HG03520 (cell line): ENCODE measurements at regions not wholly inside any gene's neighbourhood (a gene's known extent, or its start where the extent isn't known, plus 50 kb on each side); places are given as distances from the start of the nearest gene placed in this dataset.
A peak's percentile ranks its signal among the peaks of the same experiment; 100 is the strongest.

Source experiments
- ATAC-seq: cut with Tn5 transposase; IDR thresholded peaks from one replicate; pipeline ENCODE4 v1.9.1; 2021; ENCODE audit warnings: mild to moderate bottlenecking, moderate library complexity; ENCODE audit not compliant: unreplicated experiment

DNA sequence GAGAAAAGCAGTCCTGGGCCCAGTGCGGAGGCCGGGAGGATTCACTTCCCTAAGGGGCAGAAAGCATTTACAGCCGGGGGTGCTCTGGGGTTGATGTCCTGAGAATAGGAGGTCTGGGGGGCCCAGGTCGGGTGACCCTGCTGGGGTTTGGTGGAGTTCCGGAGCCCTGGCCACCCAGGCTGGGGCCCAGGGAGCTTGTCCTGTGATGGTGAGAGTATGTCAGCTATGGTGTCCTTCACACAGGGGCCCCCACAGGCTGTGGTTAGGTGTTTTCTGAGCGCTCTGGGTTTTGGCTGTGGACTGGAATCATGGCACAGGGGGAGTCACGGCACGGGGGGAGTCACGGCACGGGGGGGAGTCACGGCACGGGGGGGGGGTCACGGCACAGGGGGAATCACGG, 54.5 kb upstream of the TMEM18 start:
- ATAC-seq, result no peak

DNA sequence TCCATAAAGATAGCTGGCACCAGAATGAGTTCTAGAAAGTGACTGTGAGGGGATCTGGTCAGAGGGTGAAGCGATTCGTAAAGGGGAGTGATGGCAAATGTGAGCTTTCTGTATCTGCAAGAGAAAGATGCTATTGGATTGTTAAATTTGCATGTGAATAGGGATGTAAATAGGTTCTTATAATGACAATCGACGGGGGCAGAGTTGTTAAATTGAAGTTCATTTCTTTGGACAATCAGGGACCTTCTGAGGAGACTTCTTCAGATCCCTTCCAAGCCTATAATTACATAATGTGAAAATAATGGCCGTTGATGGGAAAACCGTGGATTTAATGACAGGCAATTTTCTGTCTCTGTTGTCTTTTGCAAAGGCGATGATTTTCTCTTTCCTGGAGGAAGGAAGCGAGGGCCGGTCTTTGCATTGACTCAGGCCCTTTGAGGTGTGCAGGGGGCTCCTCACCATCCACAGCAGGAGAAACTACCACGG, 52.2 kb upstream of the TMEM18 start:
- no peak for ATAC-seq

DNA sequence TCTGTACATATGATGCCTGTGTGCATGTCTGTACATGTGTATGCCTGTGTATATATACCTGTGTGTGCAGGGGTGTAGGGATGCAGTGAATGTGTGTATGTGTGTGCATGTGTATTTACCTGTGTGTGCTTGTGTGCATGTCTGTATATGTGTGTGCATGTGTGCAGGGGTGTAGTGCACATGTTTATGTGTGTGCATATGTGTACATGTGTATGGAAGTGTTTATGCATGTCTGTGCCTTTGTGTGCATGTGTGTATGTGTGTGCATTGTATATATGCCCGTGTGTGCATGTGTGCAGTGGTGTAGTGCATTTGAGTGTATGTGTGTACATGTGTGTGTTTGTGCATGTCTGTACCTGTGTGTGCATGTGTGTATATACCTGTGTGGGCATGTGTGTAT, 51.0 kb upstream of the TMEM18 start:
- ATAC-seq, result no peak

- peak; percentile 74 for ATAC-seq
Observed at GRCh38 chr2:727071-727470, 49.9 kb upstream of the TMEM18 start.
